KMS-11 (cell line): ENCODE measurements at regions not wholly inside any gene's neighbourhood (a gene's known extent, or its start where the extent isn't known, plus 50 kb on each side); places are given as distances from the start of the nearest gene placed in this dataset.

ENCODE experiments used
- H2AFZ ChIP-seq: fragments of 200-600 bp; sonication (generic); 2 replicates; pipeline ENCODE4 v1.6.1; 2016; ENCODE audit warnings: antibody characterized with exemption, mixed run types, low read depth
- H3K27ac ChIP-seq: fragments of 200-600 bp; sonication (generic); 2 replicates; pipeline ENCODE4 v1.6.1; 2016; ENCODE audit warnings: mild to moderate bottlenecking, mixed run types
- H3K27me3 ChIP-seq: fragments of 200-600 bp; sonication (generic); 2 replicates; pipeline ENCODE4 v1.6.1; 2017; ENCODE audit warnings: mild to moderate bottlenecking, low read depth, mixed run types, moderate library complexity; ENCODE audit not compliant: insufficient read depth
- H3K36me3 ChIP-seq: fragments of 200-600 bp; sonication (generic); 2 replicates; pipeline ENCODE4 v1.6.1; 2017; ENCODE audit warnings: mild to moderate bottlenecking, mixed run types; ENCODE audit not compliant: insufficient read depth
- H3K4me1 ChIP-seq: fragments of 200-600 bp; sonication (generic); 2 replicates; pipeline ENCODE4 v1.6.1; 2016; ENCODE audit warnings: mild to moderate bottlenecking, low read depth, mixed run types; ENCODE audit not compliant: poor library complexity, severe bottlenecking
- H3K4me2 ChIP-seq: fragments of 200-600 bp; sonication (generic); 2 replicates; pipeline ENCODE4 v1.7.0; 2016; ENCODE audit warnings: mild to moderate bottlenecking, mixed run types
- H3K4me3 ChIP-seq: fragments of 200-600 bp; sonication (generic); IDR thresholded peaks from 2 replicates; pipeline ENCODE4 v1.6.1; 2017; ENCODE audit warnings: low read depth, low read length, mixed read lengths; ENCODE audit not compliant: insufficient read depth
- H3K79me2 ChIP-seq: fragments of 200-600 bp; sonication (generic); 2 replicates; pipeline ENCODE4 v1.6.1; 2016; ENCODE audit warnings: low read depth, mixed run types; ENCODE audit not compliant: insufficient read depth
- H3K9ac ChIP-seq: fragments of 200-600 bp; sonication (generic); 2 replicates; pipeline ENCODE4 v1.6.1; 2016; ENCODE audit warnings: mild to moderate bottlenecking, mixed run types
- H4K20me1 ChIP-seq: fragments of 200-600 bp; sonication (generic); 2 replicates; pipeline ENCODE4 v1.6.1; 2016; ENCODE audit warnings: mild to moderate bottlenecking, mixed run types; ENCODE audit not compliant: insufficient read depth
- CTCF ChIP-seq: fragments of 200-600 bp; sonication (generic); conservative IDR thresholded peaks from 2 replicates; pipeline ENCODE4 v1.6.1; 2017; ENCODE audit warnings: low read depth, mild to moderate bottlenecking, antibody characterized with exemption, low read length, moderate library complexity, mixed read lengths

DNA sequence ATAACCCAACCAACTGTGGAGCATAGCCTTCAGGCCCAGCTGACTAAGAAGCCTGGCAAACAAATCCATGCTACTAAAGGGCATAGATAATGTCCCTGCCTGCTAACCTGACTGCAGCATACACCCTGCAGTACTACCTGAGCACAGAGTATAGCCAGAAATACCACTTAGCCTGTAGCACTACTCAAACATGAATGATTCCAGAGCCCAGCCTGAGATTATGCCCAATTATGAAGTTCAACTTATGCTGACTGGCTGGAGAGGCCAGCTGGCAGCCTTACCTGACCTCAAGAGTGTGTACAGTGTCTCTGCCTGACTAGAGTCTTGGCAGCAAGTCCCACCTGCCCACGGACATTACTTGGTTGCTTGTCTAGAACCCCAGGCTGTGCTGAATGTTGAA, 1265.3 kb downstream of the CDH11 start:
- no peak for TF ChIP-seq CTCF
- H3K27ac ChIP-seq, result no peak overlapping the region
- no peaks in the 10 kb centered on the region for H3K4me1 ChIP-seq
- no peaks in the 10 kb centered on the region for H4K20me1 ChIP-seq
- H2AFZ ChIP-seq, result no peak overlapping the region; the same call in 1 of the 2 replicates
- H3K4me2 ChIP-seq, result no peak overlapping the region
- H3K4me3 ChIP-seq, result no peak overlapping the region
- no peak overlapping the region for H3K9ac ChIP-seq
- H3K27me3 ChIP-seq, result no peaks in the 10 kb centered on the region
- no peaks in the 10 kb centered on the region for H3K36me3 ChIP-seq
- no peaks in the 10 kb centered on the region for H3K79me2 ChIP-seq

DNA sequence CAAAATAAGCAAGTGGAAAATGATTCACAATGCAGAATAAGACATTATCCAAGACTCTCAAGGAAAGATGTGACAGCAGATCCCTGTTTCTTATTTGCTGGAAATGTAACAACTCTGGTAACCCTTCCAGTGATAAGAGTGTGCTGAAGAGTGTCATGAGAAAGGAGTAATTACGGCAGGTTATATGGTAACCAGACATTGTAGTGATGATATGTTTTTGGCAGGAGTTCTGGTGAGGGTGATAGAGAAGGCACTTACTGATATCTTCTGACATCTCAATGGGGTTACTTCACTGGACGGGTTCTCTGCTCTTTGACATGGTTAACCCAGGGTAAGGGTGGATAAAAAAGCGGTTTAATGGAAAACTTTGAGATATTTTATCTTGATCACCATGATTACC, 1270.9 kb downstream of the CDH11 start:
- Histone ChIP-seq H3K27ac (no peak overlapping the region), H3K4me2 (no peak overlapping the region), H3K79me2 (no peaks in the 10 kb centered on the region), H3K9ac (no peak overlapping the region), H2AFZ (no peak overlapping the region), H3K4me3 (no peak overlapping the region), H4K20me1 (no peaks in the 10 kb centered on the region), H3K36me3 (no peaks in the 10 kb centered on the region), H3K4me1 (no peaks in the 10 kb centered on the region), H3K27me3 (no peaks in the 10 kb centered on the region)
- TF ChIP-seq CTCF, result no peak

DNA sequence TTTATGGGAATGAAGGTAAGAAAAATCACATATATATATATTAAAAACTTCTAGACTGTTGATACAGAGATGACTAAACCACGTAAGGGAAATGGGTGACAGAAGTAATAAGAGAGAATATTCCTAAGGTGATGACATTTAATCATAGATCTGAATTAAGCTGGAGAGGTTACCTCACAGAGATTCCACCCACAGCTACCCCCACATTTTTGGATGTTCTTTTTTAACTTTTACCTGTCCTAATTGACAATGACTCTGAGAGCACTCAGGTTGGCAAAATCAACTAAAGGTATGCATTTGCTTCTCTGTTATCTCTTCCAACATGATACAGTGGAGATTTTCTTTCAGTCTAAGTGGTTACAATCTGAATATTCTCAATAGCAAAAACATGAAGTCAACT, 1280.6 kb downstream of the CDH11 start:
- H3K27me3 ChIP-seq, result no peaks in the 10 kb centered on the region
- no peak for TF ChIP-seq CTCF
- no peak overlapping the region for H3K4me2 ChIP-seq
- no peaks in the 10 kb centered on the region for H3K36me3 ChIP-seq
- H2AFZ ChIP-seq, result no peak overlapping the region
- no peaks in the 10 kb centered on the region for H3K79me2 ChIP-seq
- H4K20me1 ChIP-seq, result no peaks in the 10 kb centered on the region
- no peak overlapping the region for H3K9ac ChIP-seq
- no peaks in the 10 kb centered on the region for H3K4me1 ChIP-seq
- no peak overlapping the region for H3K4me3 ChIP-seq
- H3K27ac ChIP-seq, result no peak overlapping the region

- no peaks in the 10 kb centered on the region for H3K36me3 ChIP-seq
- no peak overlapping the region for H2AFZ ChIP-seq
- H3K27ac ChIP-seq, result no peak overlapping the region
- H3K79me2 ChIP-seq, result no peaks in the 10 kb centered on the region
- no peak overlapping the region for H3K4me3 ChIP-seq
- no peak for TF ChIP-seq CTCF
- no peak overlapping the region for H3K4me2 ChIP-seq
- no peaks in the 10 kb centered on the region for H3K4me1 ChIP-seq
- H3K9ac ChIP-seq, result no peak overlapping the region
- H3K27me3 ChIP-seq, result no peaks in the 10 kb centered on the region
- no peaks in the 10 kb centered on the region for H4K20me1 ChIP-seq
Observed at GRCh38 chr16:63830061-63830460, 1291.8 kb downstream of the CDH11 start.

GRCh38 chr16:63822818-63823217, 1299.0 kb downstream of the CDH11 start:
- no peaks in the 10 kb centered on the region for H4K20me1 ChIP-seq
- H3K27me3 ChIP-seq, result no peaks in the 10 kb centered on the region
- TF ChIP-seq CTCF, result no peak
- H3K4me3 ChIP-seq, result no peak overlapping the region
- H3K4me2 ChIP-seq, result no peak overlapping the region
- no peaks in the 10 kb centered on the region for H3K36me3 ChIP-seq
- no peak overlapping the region for H3K9ac ChIP-seq
- H2AFZ ChIP-seq, result no peak overlapping the region
- no peaks in the 10 kb centered on the region for H3K79me2 ChIP-seq
- H3K4me1 ChIP-seq, result no peaks in the 10 kb centered on the region
- no peak overlapping the region for H3K27ac ChIP-seq
